GM12875 (cell line): ENCODE measurements at regions not wholly inside any gene's neighbourhood (a gene's known extent, or its start where the extent isn't known, plus 50 kb on each side); places are given as distances from the start of the nearest gene placed in this dataset.
"Not testable (repeated sequence)": the region's sequence is repeated elsewhere in the genome, so short reads cannot be mapped to it uniquely, and the experiment has no call there.

Experiments
- H3K4me3 ChIP-seq: one replicate; pipeline ENCODE4 v1.5.1; 2011; ENCODE audit warnings: low read depth, low read length, control low read depth
- TF ChIP-seq, protein P1 (sequence below): IDR thresholded peaks from 2 replicates; pipeline ENCODE4 v1.5.1; 2011; ENCODE audit warnings: low read depth, mild to moderate bottlenecking, control low read depth, inconsistent platforms, low read length, moderate library complexity, borderline replicate concordance; ENCODE audit not compliant: insufficient read depth

- TF ChIP-seq, protein P1, sequence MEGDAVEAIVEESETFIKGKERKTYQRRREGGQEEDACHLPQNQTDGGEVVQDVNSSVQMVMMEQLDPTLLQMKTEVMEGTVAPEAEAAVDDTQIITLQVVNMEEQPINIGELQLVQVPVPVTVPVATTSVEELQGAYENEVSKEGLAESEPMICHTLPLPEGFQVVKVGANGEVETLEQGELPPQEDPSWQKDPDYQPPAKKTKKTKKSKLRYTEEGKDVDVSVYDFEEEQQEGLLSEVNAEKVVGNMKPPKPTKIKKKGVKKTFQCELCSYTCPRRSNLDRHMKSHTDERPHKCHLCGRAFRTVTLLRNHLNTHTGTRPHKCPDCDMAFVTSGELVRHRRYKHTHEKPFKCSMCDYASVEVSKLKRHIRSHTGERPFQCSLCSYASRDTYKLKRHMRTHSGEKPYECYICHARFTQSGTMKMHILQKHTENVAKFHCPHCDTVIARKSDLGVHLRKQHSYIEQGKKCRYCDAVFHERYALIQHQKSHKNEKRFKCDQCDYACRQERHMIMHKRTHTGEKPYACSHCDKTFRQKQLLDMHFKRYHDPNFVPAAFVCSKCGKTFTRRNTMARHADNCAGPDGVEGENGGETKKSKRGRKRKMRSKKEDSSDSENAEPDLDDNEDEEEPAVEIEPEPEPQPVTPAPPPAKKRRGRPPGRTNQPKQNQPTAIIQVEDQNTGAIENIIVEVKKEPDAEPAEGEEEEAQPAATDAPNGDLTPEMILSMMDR: peak; percentile 69
- H3K4me3 ChIP-seq: no peak overlapping the region
Measured at GRCh38 chr22:22720201-22720723, 75.8 kb downstream of the GGTLC2 start.

DNA sequence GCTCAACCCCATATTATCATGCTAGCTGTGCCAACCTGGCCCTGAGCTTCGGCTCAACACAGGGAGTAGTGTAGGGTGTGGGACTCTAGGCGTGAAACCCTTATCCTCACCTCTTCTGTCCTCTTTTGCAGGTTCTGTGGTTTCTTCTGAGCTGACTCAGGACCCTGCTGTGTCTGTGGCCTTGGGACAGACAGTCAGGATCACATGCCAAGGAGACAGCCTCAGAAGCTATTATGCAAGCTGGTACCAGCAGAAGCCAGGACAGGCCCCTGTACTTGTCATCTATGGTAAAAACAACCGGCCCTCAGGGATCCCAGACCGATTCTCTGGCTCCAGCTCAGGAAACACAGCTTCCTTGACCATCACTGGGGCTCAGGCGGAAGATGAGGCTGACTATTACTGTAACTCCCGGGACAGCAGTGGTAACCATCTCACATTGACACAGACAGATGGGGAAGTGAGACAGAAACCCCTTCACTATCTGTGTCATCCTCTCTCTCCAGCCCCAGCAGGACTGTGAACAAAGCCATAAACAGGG is 76.4 kb downstream of the GGTLC2 start:
- TF ChIP-seq, protein P1: no peak
- no peak overlapping the region for H3K4me3 ChIP-seq

- no peak overlapping the region for H3K4me3 ChIP-seq
- TF ChIP-seq, protein P1: no peak
Measured at GRCh38 chr22:22721681-22722354, 77.4 kb downstream of the GGTLC2 start.

GRCh38 chr22:22728382-22728781 is 84.0 kb downstream of the GGTLC2 start:
- no peak overlapping the region for H3K4me3 ChIP-seq
- TF ChIP-seq, protein P1: no peak

- TF ChIP-seq, protein P1: no peak
- no peak overlapping the region for H3K4me3 ChIP-seq
Measured at GRCh38 chr22:22730655-22731373, 86.4 kb downstream of the GGTLC2 start.

- TF ChIP-seq, protein P1: no peak
- no peak overlapping the region for H3K4me3 ChIP-seq
Measured at GRCh38 chr22:22731374-22731676, 86.9 kb downstream of the GGTLC2 start.

DNA sequence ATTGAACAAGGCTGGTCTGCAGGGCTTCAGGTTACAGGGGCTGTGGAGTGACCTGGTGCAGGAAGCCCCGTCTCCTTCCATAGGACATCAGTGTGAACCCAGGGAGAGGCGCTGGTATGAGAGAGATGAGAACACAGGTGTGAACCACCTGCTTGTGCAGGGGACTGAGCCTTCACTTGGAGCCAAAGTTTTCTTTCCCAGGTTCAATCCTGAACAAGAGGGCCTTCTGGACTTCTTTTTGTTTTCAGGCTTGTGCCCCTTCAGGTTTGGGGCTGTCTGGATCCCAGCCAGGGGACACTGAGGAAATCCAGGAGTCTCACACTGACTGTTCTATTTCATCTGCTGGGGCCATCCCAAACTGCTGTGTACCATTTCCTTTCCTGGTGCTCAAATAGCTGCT is 88.6 kb downstream of the GGTLC2 start:
- H3K4me3 ChIP-seq: not testable (repeated sequence)
